ENCODE measurements at regions not wholly inside any gene's neighbourhood (a gene's known extent, or its start where the extent isn't known, plus 50 kb on each side); places are given as distances from the start of the nearest gene placed in this dataset.
A peak's percentile ranks its signal among the peaks of the same experiment; 100 is the strongest.

DNA sequence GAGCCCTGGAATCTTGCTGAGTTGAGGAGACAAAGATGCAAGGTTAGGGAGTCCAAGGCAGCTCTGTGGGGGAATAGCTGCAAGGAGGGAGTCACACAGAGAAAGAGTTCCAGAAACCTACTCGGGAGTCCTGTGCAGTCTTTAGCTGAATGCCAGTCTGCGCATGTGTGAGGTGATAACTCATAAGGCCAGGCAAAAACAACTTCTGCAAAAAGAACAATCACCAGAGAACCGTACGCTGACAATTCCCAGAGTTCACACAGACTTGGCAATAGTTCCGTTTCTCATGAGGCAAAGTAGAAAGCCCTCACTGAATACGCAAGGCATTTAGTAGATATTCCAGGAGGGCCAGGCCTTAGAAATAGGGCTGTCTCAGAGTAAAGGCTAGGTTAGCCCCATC is 135.2 kb upstream of the TAB2 start:
- no peak for DNase-seq (ENCODE audit: low read depth)

DNA sequence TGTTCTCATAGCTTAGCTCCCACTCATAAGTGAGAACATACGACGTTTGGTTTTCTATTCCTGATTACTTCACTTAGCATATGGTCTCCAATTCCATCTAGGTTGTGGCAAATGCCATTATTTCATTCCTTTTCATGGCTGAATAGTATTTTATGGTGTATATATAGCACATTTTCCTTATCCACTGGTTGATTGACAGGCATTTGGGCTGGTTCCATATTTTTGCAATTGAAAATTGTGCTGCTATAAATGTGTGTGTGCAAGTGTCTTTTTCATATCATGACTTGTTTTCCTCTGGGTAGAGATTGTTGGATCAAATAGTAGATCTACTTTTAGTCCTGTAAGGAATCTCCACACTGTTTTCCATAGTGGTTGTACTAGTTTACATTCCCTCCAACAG is 133.0 kb upstream of the TAB2 start:
- no peak for DNase-seq (ENCODE audit: low read depth)

DNA sequence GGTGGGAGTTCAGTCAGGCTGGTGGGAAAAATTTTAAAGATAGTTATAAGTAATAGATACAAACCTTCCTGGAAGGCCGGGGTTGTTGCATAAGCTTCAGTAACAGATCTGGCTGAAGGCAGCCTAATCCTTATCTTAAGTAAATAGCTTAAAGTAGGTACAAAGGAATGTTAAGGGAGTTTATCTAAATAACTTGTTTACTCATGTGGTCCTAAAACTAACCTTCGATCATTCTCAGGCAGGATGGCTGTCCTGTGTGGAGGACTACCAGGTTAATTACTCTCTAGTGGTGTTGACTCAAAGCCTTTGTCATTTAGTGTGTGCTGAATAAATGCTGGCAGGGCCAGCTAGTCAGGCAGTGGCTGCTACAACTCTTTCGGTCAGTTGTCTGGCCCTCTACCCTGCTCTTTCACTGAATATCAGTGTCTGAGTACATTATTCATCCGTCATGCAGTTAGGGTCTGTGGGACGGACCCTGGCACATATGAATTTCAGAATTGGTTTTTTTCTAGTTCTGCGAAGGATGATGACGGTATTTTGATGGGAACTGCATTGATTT is 131.6 kb upstream of the TAB2 start:
- DNase-seq (ENCODE audit: low read depth) = no peak

DNA sequence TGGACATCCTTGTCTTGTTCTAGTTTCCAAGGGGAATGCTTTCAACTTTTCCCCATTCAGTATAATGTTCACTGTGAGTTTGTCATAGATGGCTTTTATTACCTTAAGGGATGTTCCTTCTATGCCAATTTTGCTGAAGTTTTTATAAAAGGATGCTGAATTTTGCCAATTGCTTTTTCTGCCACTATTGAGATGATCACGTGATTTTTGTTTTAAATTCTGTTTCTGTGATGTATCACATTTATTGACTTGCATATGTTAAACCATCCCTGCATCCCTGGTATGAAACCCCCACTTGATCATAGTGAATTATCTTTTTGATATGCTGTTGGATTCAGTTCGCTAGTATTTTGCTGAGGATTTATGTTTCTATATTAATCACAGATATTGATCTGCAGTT is 130.6 kb upstream of the TAB2 start:
- DNase-seq (ENCODE audit: low read depth) = no peak

DNA sequence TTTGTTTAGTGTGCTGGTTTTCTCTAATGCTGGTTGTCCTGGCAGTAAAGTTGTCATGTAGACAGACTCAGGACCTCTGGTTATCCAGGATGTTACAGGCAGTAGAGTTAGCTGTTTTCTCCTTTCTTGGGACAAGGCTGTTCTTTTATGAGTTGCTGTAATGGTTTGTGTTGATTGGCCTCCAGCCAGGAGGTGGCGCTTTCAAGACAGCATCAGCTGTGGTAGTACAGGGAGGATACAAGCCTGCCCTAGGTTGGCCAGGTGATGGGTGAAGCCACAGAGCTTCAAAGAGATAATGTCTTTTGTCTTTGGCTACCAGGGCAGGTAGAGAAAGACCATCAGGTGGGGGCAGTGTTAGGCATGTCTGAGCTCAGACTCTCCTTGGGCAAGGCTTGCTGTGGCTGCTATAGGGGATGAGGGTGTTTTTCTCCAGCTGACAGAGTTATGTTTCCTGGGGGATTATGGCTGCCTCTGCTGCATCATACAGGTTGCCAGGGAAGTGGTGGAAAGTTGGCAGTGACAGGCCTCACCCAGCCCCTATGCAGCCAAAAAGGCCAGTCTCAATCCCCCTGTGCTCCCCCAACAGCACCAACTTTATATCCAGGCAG is 127.2 kb upstream of the TAB2 start:
- DNase-seq (ENCODE audit: low read depth) = peak; percentile 29

DNA sequence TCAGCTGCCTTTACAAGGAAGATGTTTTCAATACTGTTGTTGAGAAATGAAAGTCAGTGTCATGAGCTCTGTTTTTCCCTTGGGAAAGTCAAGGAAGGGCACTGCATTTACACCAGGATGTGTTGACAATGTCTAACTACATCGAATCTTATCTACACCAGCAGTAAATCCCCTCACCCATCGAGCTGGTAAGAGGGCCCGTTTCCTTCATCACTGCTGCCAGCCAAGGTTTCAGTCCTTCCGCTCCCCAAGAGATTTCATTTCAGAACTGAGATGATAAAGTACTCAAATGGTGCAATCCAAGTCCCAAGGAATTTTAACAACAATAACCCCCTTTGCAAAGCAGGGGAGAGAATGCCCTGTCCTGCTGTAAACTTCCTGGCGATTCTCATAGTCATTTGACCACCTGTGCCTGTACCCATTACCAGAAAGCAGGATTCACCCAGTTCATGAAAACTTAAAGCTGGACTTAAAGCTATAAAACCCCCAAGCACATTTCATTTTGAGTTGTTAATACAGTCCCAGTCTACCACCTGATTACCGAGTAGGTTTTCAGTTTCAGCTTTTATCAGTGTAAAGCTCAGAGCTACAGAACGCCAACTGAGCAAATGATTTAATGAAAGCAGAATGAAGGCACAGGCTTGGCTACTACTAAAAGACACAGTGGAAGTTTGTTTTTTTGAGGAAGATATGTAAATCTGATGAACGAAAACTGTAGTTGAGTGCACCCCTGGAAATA is 122.5 kb upstream of the TAB2 start:
- DNase-seq (ENCODE audit: low read depth) = no peak

DNA sequence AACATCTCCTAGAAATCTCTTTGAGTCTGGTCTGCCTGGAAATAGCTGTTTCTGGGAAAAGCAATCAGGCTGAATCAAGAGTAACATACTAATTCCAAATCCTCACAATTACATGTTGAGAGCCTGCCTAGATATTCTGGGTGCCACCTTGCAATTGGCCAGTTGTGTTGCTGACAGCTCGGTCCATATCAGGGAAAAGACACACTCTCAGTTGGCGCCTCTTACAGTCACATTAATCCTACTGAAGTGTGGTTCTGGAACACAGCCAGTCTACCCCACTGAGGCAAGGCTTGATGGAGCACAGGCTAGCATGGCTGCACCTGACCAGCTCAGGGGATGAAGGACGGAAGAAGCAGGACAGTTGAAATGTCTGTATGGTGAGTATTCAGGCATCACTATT is 121.4 kb upstream of the TAB2 start:
- DNase-seq (ENCODE audit: low read depth) = no peak

DNA sequence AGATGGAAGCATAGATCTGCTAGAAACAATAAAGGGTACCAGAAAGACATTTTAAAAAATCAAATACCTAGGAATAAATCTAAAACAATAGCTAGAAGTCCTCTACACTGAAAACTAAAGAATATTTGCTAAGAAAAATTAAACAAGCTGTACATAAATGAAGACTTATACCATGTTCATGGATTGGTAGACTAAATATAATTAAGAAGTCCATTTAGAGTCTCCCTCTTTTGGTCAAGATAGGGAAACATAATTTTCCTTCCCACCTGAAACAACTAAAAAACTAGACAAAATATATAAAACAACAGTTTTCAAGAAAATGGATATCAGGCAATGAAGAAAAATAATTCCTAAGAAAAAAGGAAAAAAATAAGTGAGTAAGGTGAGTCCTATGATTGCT is 120.0 kb upstream of the TAB2 start:
- DNase-seq (ENCODE audit: low read depth) = no peak

DNA sequence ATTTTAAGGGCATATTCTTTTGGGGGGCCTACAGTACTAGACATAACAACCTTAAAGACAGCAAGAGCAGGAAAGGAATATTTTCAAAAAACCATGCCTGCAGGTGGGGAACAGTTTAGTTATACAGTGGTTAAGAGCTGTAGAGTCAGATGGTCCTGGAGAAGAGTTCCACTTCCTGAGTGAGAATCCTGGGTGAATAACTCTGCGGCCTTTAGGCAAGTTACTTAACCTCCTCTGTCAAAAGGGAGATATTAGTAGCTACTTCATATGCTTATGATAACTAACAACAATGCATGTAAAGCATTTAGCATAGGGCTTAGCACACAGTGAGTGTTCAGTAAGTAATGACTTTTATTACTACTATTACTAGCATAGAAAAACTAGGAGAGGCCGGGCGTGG is 119.2 kb upstream of the TAB2 start:
- no peak for DNase-seq (ENCODE audit: low read depth)

DNA sequence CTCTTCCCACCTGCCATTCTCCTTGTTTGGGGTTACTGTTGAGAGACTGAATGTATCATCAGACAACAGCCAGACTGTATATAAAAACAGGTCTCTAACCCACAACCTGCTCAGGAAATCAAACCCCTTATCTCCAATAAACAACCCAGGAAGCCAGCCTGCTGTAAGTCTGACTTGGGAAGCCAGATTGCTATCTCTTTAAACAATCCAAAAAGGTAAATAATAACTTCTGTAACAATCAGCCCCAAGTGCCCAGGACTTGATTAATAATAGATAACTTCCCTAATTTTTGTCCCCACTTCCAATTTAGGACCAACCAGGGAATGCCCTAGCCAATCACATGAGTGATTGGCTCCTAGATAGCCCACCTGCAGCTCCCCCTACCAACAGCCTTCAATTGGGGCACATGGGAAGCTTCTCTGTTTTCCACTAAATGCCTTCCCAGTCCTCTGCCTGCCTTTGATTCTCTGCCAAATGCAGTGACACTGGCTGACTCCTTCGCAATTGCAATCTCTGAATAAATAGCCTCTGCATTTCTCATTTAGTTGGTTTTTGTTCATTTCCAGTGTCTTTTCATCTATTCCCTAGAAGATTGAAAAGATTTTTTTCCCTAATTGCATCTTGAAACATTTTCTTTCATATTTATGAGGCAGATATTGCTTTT is 117.1 kb upstream of the TAB2 start:
- DNase-seq (ENCODE audit: low read depth) = no peak

DNA sequence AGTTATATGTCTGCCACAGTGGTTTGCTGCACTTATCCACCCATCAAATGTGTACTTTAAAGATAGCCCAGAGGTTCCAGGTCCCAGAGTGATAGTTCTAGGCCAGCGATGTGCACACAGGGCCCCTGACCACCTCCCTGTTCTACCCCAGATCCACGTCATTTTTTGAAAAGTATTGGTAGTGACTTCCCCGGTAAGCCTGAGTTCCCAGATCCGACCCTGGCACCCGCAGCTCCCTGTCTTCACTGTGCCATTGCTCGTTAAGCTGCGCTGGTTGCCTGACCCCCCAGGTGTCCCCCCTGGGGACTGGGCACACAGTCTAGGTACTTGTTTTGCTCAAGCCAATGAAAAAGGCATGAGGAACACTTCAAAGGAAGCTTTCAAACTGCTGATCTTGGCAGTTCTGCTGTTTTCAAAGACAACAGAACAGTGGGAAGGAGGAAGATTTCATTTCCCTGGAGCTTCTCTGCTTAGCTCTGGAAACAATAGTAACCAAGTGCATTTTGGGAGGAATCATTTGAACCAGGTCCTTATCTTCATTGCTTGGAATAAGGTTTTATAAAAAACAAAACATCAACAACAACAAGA is 116.3 kb upstream of the TAB2 start:
- DNase-seq (ENCODE audit: low read depth) = no peak

DNA sequence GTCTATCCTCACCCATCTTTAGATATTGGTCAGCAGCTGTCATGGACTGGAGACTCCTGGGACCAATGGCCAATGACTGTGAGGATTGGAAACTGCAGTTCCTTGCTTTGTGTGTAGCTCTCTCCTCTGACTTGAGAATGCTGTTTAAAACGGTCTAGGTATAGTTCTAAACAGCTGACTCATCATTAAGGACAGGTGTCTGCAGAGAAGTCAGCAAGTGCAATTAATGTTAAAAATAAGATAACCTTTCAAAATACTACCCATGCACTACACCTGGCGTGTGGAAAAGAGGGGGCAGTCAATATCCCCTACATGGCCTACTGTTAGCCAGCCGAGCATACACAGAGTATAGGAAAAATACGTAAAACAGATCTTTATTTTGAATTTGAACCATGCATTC is 115.4 kb upstream of the TAB2 start:
- no peak for DNase-seq (ENCODE audit: low read depth)

DNA sequence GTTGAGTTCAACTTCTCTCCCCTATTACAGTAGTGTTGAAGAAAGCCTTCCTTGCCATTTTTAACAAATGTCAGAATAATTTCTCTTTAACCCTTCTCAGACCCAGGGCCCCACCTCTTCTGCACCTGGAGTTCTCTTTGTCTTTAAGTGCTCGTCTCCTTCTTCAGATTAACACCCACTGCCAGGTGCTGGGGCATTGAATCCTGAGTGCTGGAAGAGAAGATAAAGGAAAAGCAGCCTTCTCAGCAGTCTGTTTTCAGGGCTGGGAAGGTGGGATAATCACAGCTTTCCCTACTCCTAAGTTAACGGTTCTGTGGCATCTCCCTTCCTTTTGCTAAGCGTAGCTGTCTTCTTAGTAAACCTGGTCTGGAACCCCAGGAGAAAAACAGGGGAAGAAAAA is 114.6 kb upstream of the TAB2 start:
- DNase-seq (ENCODE audit: low read depth) = no peak

DNA sequence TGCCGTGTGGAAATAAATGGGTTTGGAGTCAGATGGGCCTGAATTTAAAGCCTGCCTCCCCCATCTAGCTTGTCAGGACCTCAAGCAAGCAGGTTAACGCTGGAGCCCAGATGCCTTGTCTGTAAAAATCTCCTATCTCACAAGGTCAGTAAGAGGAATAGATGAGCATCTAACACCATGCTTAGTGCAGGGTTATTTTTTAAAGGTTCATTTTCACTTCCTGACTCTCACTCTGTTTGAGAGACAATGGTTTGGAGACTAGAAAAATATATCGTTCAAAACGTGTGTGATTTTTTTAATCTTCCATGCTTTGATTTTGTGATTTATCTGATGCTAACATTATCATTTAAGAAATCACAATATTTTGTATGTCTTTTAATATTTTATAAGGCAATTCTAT is 114.0 kb upstream of the TAB2 start:
- DNase-seq (ENCODE audit: low read depth) = no peak

DNA sequence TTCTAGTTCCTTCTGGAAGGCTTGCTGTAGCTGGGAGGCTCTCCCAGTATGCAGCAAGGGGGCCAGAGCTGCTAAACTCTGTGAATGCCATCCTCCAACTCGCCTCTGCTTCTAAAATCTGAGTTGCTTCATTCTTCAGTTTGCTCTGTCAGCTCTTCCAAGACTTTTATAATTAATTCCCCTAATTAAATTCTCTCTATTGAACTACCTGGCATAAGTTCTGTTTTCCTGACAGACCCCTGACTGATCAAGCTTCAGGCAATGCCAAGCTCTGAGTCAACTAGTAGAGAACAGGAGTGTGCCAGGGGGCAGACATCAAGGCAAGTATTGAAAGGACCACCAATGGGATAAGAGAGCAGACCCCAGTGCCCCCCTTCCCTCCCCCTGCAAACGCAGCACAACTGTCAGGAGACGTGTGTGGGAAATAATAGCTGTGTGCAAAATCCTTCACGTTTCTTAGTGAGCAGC is 109.3 kb upstream of the TAB2 start:
- no peak for DNase-seq (ENCODE audit: low read depth)

DNA sequence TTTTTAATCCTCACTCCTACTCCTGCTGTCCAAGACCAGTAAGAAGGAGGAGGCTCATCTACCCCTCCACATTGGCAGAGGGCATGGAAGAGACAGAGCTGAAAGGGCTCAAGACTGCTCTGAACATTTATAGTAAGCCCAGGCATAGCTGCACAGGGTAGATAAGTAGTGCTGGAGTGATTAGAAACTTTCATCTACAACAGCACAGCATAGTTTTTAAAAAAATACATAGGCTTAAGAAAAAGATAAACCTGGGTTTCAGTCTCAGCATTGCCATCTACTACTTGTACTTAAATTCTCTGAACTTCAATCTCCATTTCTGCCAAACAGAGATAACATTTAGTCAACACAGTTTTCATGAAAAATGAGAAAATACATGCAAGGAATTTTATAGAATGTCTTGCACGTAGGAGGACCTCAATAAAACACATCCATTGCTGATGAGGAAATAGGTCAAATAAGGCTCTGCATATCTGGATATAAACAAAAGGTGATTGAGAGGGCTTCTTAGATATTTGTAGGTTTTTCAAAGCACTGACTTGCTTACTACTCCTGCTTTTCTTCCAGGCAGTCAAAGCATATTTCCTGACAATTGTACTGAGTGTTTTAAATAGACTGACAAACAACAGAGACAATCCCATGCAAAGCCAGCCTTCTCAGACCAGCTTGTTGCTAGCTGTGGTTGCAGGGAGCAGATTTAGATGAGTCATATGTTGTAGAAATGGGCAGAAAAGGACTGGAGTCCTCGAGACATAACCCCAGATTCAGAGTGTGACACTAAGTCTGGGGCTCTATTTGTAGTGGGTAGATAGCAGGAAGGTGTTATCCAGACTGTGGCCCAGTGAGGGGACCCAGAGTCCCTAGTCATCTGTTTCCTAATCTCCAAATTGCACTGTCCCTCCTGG is 107.4 kb upstream of the TAB2 start:
- no peak for DNase-seq (ENCODE audit: low read depth)

DNA sequence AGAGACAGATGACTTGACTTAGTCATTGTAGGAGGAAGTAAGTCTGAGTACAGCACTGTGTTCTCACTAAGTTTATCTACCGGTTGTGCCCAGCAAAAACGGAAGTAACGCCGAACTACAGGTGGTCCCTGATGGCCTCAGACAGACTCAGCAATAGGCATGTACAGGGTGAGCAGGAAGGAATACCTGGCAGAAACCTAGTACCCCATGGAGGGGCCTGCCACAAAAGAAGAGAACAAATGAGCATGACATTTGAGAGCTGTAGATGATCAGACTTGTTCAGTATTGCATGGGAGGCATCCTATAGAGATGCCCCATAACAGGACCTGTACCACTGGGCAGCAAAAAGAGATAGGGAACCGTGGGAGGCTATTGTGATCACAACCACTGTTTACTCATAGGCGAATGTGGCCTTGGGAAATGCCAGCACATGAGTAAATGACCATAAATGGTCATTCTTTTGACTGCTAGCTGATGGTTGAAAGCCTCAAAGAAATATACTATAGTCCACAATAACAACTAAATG is 106.4 kb upstream of the TAB2 start:
- DNase-seq (ENCODE audit: low read depth) = no peak

DNA sequence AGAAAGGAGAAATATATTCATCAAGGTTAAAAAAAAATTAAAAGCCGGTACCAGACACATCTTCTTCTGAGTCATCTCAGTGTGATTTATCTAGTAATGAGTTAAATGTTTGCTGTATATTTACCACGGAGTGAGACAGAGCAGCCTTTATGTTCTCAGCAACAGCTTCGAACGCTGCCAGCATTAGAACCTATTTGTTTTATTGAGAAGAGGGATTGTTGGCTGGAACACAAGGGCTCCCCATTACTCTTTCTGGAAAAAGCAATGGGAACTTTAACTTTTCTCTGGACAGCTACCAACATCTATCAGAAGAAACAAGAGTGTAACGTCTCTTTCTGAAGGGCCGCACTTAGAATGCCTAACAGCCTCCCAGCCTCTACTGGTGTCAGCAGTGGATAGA is 105.3 kb upstream of the TAB2 start:
- DNase-seq (ENCODE audit: low read depth) = no peak

DNA sequence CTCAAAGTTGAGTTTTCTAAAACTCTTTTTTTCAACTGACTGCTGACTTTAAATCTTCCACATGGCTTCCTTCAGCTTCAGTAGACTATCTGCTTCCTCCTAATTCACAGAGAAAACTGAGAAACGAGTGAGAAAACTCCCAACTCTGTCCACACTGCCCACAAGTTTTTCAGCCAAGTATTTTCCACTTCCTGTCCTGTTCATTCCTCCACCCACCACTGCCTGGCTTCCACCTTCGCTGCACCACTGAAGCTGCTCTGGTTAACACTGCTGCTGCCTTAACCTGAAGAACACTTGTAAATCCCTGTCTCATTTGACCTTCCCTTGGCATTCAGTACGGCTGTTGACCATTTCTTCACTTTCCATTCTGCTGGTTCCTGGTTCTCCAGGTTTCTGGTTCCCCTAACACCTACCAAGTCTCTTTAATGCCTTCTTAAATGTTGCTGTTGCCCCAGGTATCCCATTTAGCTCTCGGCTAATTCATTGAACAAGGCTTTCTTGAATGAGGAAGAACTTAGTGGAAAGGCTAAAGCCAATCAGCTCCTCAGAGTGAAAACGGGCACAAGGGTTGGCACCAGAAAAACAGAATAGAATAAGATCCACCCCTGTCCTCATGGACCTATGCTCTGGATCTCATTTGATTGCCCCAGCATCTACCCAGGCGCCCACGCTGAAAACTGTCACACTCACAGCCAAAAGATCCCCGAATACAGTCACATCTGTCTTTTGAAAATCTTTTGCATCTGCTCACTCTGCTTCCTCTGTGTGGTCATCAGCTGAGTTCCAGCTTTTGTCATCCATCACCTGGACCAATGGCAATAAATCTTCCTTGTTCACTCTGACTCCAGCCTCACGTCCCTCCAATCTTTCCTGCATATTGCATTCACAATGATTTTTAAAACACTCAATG is 104.4 kb upstream of the TAB2 start:
- no peak for DNase-seq (ENCODE audit: low read depth)

DNA sequence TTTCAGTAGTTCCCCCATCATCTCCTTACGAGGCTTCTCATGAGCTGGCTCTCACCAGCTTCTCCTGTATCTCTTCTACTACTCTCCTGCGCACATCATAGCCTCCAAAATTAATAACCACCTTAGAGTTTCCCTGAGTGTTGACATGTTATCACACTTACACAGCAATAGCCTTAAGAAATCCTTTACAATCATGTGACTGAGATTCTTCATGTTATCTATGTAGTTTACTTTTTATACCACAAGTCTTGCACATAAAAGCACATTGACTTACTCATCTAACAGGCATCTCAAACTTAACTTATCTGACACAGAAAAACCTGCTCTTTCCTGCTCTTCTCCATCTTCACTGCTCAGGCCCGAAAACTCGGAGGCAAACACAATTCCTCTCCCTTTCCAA is 103.7 kb upstream of the TAB2 start:
- DNase-seq (ENCODE audit: low read depth) = no peak

Measured in stimulated activated CD4-positive, alpha-beta T cell treated with anti-CD3 and anti-CD28 coated beads, Interleukin-2, amount 100 ng/mL, for 4 hours (primary cell).